ENCODE measurements at regions not wholly inside any gene's neighbourhood (a gene's known extent, or its start where the extent isn't known, plus 50 kb on each side); places are given as distances from the start of the nearest gene placed in this dataset.
"Not testable (repeated sequence)": the region's sequence is repeated elsewhere in the genome, so short reads cannot be mapped to it uniquely, and the experiment has no call there.

DNA sequence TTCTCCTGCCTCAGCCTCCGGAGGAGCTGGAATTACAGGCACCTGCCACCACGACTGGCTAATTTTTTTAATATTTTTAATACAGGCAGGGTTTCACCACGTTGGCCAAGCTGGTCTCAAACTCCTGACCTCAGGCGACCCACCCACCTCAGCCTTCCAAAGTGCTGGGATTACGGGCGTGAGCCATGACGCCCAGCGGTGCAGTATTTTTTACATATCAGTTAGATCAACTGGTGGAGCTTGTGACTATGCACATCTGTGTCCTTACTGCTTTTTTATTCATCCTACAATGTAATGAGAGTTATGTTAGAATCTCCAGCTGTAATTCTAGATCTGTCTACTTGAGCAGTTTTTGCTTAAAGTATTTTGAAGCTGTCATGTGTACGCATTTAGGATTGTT, 2919.5 kb upstream of the OR11H1 start:
- not testable (repeated sequence) for ATAC-seq; H3K9me3 ChIP-seq (ENCODE audit: control insufficient read depth, low read length, poor library complexity, severe bottlenecking); H3K4me3 Mint-ChIP-seq; H3K27me3 Mint-ChIP-seq; H3K27ac Mint-ChIP-seq; DNase-seq; H3K36me3 Mint-ChIP-seq (ENCODE audit: low read depth); H3K4me1 Mint-ChIP-seq

- Mint-ChIP-seq H3K36me3 (ENCODE audit: low read depth) (no peaks in the 10 kb centered on the region), H3K4me1 (no peaks in the 10 kb centered on the region), H3K27me3 (no peaks in the 10 kb centered on the region), H3K4me3 (no peak overlapping the region), H3K27ac (no peak overlapping the region)
- no peaks in the 10 kb centered on the region for H3K9me3 ChIP-seq (ENCODE audit: control insufficient read depth, low read length, poor library complexity, severe bottlenecking)
- DNase-seq (no peak), ATAC-seq (no peak)
Measured at GRCh38 chr22:12613199-12613598, 2914.8 kb upstream of the OR11H1 start.

GRCh38 chr22:12613907-12614306, 2914.1 kb upstream of the OR11H1 start:
- H3K4me1 Mint-ChIP-seq; H3K27ac Mint-ChIP-seq; H3K4me3 Mint-ChIP-seq; H3K9me3 ChIP-seq (ENCODE audit: control insufficient read depth, low read length, poor library complexity, severe bottlenecking); H3K27me3 Mint-ChIP-seq; H3K36me3 Mint-ChIP-seq (ENCODE audit: low read depth); DNase-seq; ATAC-seq: not testable (repeated sequence)

DNA sequence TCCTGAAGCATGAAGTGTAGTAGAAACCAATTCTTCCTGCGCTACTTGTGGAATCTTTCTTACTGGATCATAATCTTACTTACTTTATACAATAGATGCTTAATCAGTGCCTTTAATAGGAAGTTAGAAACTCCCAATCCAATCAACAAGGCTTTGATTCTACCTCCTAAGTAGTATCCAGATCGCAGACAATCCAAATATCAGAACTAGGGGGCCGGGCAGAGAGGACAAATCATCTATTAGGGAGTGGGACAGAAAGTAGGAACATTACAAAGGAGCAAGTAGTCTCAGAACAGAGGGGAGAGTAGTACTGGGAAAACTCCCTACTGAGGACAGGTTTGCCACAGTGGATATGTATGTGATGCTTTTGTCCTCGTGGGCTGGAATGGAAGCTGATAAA, 2901.1 kb upstream of the OR11H1 start:
- DNase-seq; ATAC-seq; H3K27me3 Mint-ChIP-seq; H3K27ac Mint-ChIP-seq; H3K9me3 ChIP-seq (ENCODE audit: control insufficient read depth, low read length, poor library complexity, severe bottlenecking); H3K4me1 Mint-ChIP-seq; H3K36me3 Mint-ChIP-seq (ENCODE audit: low read depth); H3K4me3 Mint-ChIP-seq: not testable (repeated sequence)

- H3K27me3 Mint-ChIP-seq; ATAC-seq; DNase-seq; H3K4me1 Mint-ChIP-seq; H3K36me3 Mint-ChIP-seq (ENCODE audit: low read depth); H3K4me3 Mint-ChIP-seq; H3K9me3 ChIP-seq (ENCODE audit: control insufficient read depth, low read length, poor library complexity, severe bottlenecking); H3K27ac Mint-ChIP-seq: not testable (repeated sequence)
Measured at GRCh38 chr22:12629815-12630214, 2898.2 kb upstream of the OR11H1 start.

DNA sequence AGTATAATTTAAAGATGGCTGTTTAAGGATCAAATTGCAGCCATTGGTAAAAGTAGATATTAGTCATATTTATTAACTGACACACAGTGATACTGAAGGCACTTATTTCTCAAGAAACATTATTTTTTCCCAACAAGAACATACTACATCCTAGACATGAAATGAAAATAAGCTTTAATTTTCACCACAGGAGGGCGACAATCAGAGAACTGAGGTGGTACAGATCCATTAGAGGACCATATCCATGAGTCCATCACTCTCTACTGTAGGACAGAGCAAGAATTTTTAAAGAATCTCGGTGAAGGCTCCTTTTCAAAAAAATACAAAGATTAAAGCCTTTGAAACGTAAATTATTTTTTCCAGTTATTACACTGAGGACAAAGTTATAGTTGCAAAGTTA, 2897.0 kb upstream of the OR11H1 start:
- not testable (repeated sequence) for H3K4me1 Mint-ChIP-seq; ATAC-seq; H3K27ac Mint-ChIP-seq; H3K27me3 Mint-ChIP-seq; H3K4me3 Mint-ChIP-seq; DNase-seq; H3K36me3 Mint-ChIP-seq (ENCODE audit: low read depth); H3K9me3 ChIP-seq (ENCODE audit: control insufficient read depth, low read length, poor library complexity, severe bottlenecking)

DNA sequence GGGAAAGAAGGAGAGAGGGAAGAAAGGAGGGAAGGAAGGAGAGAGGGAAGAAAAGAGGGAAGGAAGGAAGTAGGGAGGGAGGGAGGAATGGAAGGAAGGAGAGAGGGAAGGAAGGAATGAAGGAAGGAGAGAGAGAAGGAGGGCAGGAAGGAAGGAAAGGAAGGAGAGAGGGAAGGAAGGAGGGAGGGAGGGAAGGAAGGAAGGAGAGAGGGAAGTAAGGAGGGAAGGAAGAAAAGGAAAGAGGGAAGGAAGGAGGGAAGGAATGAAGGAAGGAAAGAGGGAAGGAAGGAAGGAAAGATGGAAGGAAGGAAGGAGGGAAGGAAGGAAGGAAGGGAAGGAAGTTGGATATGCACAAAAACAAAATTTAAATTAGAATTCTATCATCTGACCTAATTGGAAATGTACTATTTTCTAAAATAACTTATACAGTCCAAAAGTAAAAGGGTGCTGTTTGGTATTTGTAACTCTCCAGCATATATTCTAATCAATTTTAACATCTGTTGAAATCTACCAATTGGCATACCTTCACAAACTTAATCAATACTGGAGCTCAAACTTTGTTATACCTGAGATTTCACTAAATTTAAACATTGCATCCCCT, 2890.3 kb upstream of the OR11H1 start:
- H3K27me3 Mint-ChIP-seq; ATAC-seq; H3K4me1 Mint-ChIP-seq; H3K36me3 Mint-ChIP-seq (ENCODE audit: low read depth); DNase-seq; H3K4me3 Mint-ChIP-seq; H3K27ac Mint-ChIP-seq; H3K9me3 ChIP-seq (ENCODE audit: control insufficient read depth, low read length, poor library complexity, severe bottlenecking): not testable (repeated sequence)

DNA sequence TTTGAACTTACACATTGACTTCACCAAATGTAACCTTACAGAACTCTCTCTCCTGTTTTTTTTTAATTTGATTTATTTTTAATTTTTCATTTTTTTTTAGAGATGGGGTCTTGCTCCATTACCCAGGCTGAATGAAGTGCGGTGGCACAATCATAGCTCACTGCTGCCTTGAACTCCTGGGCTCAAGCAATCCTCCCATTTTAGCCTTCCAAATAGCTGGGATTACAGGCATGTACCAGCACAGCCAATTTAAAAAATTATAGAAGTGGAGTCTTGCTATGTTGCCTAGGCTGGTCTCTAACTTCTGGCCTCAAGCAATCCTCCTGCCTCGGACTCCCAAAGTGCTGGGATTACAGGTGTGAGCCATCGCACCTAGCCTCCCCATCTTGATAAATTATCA, 2889.7 kb upstream of the OR11H1 start:
- H3K36me3 Mint-ChIP-seq (ENCODE audit: low read depth); DNase-seq; H3K9me3 ChIP-seq (ENCODE audit: control insufficient read depth, low read length, poor library complexity, severe bottlenecking); ATAC-seq; H3K27ac Mint-ChIP-seq; H3K4me3 Mint-ChIP-seq; H3K27me3 Mint-ChIP-seq; H3K4me1 Mint-ChIP-seq: not testable (repeated sequence)

All from T-helper 17 cell (primary cell).